Bronchial epithelial cell (primary cell): ENCODE measurements at regions not wholly inside any gene's neighbourhood (a gene's known extent, or its start where the extent isn't known, plus 50 kb on each side); places are given as distances from the start of the nearest gene placed in this dataset.

Experiments used
- DNase-seq: peaks from one replicate; pipeline ENCODE4 v3.0.0-alpha.2; 2010; ENCODE audit warnings: low read depth
- FAIRE-seq: peaks from 2 replicates; lab custom pipeline; 2011; peaks lifted over from hg19 to GRCh38; lab: Jason Lieb, UNC
- H3K27me3 ChIP-seq: 2 replicates; pipeline ENCODE4 v1.5.1; 2011; ENCODE audit warnings: low read length; ENCODE audit not compliant: control insufficient read depth, insufficient read depth
- H3K36me3 ChIP-seq: 2 replicates; pipeline ENCODE4 v1.5.1; 2011; ENCODE audit warnings: low read length; ENCODE audit not compliant: control insufficient read depth, insufficient read depth
- H3K4me3 ChIP-seq: 2 replicates; pipeline ENCODE4 v1.5.1; 2011; ENCODE audit warnings: mild to moderate bottlenecking, low read depth, low read length, control low read depth
- TF ChIP-seq, protein P1 (sequence below): IDR thresholded peaks from 2 replicates; pipeline ENCODE4 v1.5.1; 2011; ENCODE audit warnings: mild to moderate bottlenecking, moderate library complexity, low read length, control low read depth, inconsistent platforms; ENCODE audit not compliant: insufficient read depth, severe bottlenecking

GRCh38 chr4:144202081-144202480 is 61.6 kb upstream of the GYPA start:
- Histone ChIP-seq H3K27me3 (no peaks in the 10 kb centered on the region), H3K36me3 (no peaks in the 10 kb centered on the region), H3K4me3 (no peak overlapping the region)
- TF ChIP-seq, protein P1, sequence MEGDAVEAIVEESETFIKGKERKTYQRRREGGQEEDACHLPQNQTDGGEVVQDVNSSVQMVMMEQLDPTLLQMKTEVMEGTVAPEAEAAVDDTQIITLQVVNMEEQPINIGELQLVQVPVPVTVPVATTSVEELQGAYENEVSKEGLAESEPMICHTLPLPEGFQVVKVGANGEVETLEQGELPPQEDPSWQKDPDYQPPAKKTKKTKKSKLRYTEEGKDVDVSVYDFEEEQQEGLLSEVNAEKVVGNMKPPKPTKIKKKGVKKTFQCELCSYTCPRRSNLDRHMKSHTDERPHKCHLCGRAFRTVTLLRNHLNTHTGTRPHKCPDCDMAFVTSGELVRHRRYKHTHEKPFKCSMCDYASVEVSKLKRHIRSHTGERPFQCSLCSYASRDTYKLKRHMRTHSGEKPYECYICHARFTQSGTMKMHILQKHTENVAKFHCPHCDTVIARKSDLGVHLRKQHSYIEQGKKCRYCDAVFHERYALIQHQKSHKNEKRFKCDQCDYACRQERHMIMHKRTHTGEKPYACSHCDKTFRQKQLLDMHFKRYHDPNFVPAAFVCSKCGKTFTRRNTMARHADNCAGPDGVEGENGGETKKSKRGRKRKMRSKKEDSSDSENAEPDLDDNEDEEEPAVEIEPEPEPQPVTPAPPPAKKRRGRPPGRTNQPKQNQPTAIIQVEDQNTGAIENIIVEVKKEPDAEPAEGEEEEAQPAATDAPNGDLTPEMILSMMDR = no peak
- FAIRE-seq (no peak), DNase-seq (peak; percentile 81)

- DNase-seq (no peak), FAIRE-seq (no peak)
- TF ChIP-seq, protein P1 = no peak
- H3K36me3 ChIP-seq = no peaks in the 10 kb centered on the region
- H3K4me3 ChIP-seq = no peak overlapping the region
- H3K27me3 ChIP-seq = no peaks in the 10 kb centered on the region
These were observed 62.6 kb upstream of the GYPA start for GRCh38 chr4:144203155-144203554.

GRCh38 chr4:144204431-144204830 is 63.9 kb upstream of the GYPA start:
- TF ChIP-seq, protein P1 = no peak
- no peak for FAIRE-seq
- H3K36me3 ChIP-seq = no peaks in the 10 kb centered on the region

GRCh38 chr4:144206711-144207110 is 66.2 kb upstream of the GYPA start:
- Histone ChIP-seq H3K36me3 (no peaks in the 10 kb centered on the region), H3K4me3 (no peak overlapping the region), H3K27me3 (no peaks in the 10 kb centered on the region)
- TF ChIP-seq, protein P1 = no peak
- FAIRE-seq = no peak
- no peak for DNase-seq

More at GRCh38 chr4:144204431-144204830, 63.9 kb upstream of the GYPA start:
- peak; percentile 15 for DNase-seq
- H3K4me3 ChIP-seq = no peak overlapping the region
- H3K27me3 ChIP-seq = no peaks in the 10 kb centered on the region

GRCh38 chr4:144208074-144208473 is 67.6 kb upstream of the GYPA start:
- Histone ChIP-seq H3K27me3 (no peaks in the 10 kb centered on the region), H3K4me3 (no peak overlapping the region), H3K36me3 (no peaks in the 10 kb centered on the region)
- DNase-seq = no peak
- TF ChIP-seq, protein P1 = no peak
- FAIRE-seq = no peak

DNA sequence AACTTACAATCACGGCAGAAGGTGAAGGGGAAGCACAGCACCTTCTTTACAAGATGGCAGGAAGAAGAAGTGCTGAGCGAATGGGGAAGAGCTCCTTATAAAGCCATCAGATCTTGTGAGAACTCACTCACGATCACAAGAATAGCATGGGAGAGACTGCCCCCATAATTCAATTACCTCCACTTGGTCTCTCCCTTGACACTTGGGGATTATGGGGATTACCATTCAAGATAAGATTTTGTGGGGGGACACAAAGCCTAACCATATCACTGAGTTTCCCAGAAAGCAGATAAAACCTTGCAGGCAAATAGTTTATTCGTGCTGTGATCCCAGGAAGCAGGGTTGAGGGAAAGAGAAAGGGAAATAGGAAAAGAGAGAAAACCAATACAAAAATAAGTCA is 69.0 kb upstream of the GYPA start:
- TF ChIP-seq, protein P1 = no peak
- no peaks in the 10 kb centered on the region for H3K27me3 ChIP-seq
- H3K4me3 ChIP-seq = no peak overlapping the region
- no peaks in the 10 kb centered on the region for H3K36me3 ChIP-seq
- DNase-seq = no peak
- no peak for FAIRE-seq
